GM21723 (cell line): ENCODE measurements at regions not wholly inside any gene's neighbourhood (a gene's known extent, or its start where the extent isn't known, plus 50 kb on each side); places are given as distances from the start of the nearest gene placed in this dataset.

ENCODE experiments used
- ATAC-seq: cut with Tn5 transposase; IDR thresholded peaks from one replicate; pipeline ENCODE4 v1.9.1; 2021; ENCODE audit warnings: mild to moderate bottlenecking, moderate library complexity; ENCODE audit not compliant: unreplicated experiment

DNA sequence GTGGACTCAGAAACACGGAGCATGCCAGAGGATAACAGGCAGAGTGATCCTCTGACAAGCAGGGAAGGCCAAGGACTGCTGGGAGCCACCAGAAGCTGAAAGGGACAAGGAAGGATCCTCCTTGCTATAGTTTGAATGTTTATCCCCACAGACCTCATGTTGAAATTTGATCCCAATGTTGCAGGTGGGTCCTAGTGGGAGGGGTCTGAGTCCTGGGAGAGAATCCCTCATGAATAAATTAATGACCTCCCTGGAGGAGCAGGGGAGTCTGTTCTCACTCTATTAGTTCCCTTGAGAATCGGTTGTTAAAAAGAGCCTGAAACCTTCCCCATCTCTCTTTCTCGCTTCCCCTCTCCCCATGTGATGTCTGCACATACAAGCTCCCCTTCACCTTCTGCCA is 124.4 kb downstream of the FBXO15 start:
- no peak for ATAC-seq

- no peak for ATAC-seq
Observed at GRCh38 chr18:74019864-74020263, 127.8 kb downstream of the FBXO15 start.

- ATAC-seq: no peak
Observed at GRCh38 chr18:74013955-74014354, 133.7 kb downstream of the FBXO15 start.

- no peak for ATAC-seq
Observed at GRCh38 chr18:74012954-74013630, 134.5 kb downstream of the FBXO15 start.

DNA sequence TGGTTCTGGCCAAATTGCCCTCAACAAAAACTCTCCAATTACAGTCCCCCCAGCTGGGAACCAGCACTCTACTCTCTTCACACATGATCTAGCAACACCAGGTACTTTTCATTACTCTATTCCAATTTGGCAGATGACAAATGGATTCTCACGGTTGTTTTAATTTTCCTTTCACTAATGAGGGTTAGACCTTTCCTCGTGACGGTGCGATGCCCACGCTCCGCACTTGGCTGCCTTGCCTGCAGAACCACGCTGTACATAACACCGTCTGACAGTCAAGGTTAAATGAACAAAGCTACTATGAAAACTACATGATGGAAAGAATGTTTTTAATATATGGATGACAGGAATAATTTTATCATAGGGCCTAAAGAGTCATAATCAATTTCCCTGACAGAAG is 141.5 kb downstream of the FBXO15 start:
- no peak for ATAC-seq

- ATAC-seq: no peak
Observed at GRCh38 chr18:74005320-74006109, 142.1 kb downstream of the FBXO15 start.

GRCh38 chr18:73992242-73993022 is 155.2 kb downstream of the FBXO15 start:
- no peak for ATAC-seq

DNA sequence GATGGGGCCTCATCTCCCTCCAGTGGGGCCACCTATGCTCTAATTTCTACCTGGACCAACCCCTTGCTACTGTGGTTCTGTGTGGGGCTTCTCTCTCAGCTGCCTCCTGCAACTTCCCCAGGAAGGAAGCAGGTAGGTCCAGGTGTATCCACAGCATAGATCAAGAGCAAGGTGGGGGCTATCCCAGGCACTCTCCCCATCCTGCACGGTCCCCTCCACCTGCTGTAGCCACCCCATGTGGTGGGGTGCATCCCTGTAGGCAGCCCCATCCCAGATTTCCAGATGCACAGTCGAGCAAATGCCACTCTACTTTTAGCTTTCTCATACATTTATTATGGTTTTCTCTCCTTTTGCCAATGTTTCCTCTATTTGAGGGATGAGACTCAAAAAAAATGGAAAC is 156.1 kb downstream of the FBXO15 start:
- no peak for ATAC-seq

DNA sequence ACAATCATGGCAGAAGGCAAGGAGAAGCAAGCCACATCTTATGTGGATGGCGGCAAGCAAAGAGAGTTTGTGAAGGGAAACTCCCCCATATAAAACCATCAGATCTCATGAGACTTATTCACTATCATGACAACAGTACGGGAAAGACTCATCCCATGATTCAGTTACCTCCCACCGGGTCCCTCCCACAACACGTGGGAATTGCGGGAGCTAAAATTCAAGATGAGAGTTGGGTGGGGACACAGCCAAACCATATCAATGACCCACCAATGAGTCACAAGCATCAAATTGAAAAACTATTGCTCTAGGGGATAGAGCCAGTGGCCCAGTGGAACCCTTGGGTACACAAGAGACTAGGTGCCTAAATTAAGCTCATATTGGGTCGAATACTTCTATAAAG is 157.4 kb downstream of the FBXO15 start:
- no peak for ATAC-seq

DNA sequence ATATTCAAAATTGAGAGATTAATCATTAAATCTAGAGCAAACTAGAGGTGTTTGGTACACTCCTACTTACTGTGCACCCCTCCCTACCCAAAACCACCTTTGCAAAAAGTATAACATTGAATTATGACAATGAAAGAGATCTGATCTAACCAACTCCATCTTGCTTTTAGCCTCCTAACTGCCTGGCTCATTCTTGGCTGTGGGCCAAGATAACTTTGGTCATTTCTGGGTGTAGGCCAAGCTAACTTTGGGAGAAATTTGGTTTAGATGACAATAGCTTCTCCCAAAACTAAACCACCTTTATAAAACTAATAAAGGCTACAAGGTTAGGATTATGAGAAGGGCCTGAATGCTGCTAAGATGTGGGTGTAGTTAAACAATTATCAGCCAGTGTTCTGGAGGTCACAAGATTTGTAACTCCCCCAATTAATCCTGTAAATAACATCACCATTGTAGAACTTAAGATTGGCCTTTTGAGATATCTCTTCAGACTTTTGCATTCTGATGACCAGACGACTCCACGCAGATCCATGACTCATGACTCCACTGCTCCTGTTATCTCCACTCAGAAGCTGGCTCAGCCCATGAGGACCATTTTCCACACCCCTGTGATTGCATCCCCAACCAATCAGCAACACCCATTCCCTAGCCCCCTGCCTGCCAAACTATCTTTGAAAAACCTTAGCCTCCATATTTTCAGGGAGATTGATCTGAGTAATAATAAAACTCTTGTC is 160.2 kb downstream of the FBXO15 start:
- ATAC-seq: no peak

GRCh38 chr18:73986711-73987110 is 160.9 kb downstream of the FBXO15 start:
- no peak for ATAC-seq

GRCh38 chr18:73985855-73986625 is 161.6 kb downstream of the FBXO15 start:
- no peak for ATAC-seq

DNA sequence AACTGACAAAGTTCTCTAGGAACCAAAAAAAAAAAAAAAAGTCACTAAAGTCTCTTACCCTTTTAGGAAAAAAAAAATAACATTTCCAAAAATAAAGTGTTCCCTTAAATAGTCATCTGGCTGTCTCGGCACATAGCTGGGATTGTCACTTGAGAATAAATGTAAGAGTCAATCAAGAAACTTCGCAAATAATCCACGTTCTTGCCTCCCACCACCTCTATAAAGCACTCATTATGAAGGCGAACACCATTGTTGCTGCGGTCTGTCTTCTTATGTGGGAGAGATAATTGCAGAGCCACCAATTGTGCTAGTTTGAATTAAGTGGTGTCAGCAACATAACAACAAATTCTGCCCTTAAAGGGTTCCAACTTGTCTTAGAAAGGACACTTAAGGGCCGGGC is 163.7 kb downstream of the FBXO15 start:
- ATAC-seq: no peak

DNA sequence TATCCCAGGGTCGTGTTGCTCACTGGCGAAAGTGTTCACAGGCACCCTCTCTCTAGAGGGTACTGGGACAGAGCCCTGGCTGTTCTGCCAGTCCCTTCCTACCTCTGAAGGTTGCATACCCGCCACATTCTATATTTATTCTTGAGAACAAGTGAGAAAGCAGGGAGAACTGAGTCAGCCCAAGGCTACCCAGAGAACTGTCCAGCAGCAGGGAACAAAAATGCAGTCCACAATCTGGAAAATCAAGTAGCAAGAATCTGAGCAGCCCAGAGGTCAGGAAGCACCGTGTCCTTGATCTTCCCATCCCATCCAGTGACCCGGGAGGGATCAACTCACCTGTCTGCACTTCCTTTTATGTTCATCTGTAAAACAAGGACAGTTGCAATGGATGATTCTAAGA is 164.1 kb downstream of the FBXO15 start:
- no peak for ATAC-seq

- ATAC-seq: no peak
Observed at GRCh38 chr18:73981796-73982195, 165.8 kb downstream of the FBXO15 start.

GRCh38 chr18:73980289-73980979 is 167.2 kb downstream of the FBXO15 start:
- no peak for ATAC-seq

GRCh38 chr18:73979742-73980141 is 167.9 kb downstream of the FBXO15 start:
- no peak for ATAC-seq

DNA sequence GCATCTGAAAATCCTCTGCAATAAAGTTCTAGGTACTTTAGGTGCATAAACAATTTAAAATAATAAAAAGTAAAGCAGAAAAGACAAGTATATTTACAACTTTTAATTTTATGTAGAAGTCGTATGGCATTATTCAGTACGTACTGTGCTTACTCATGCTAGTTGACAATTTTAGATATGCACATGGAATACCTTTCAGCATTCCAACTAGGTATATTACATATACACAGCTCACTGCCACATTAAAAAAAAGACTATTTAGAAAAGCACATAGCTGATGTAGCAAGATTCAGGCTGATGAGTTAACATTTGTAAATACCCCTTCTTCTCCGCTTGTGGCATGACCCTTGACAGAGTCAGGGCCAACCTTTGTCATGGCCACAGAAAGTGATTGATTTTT is 171.2 kb downstream of the FBXO15 start:
- no peak for ATAC-seq

GRCh38 chr18:73975266-73975665 is 172.4 kb downstream of the FBXO15 start:
- no peak for ATAC-seq

GRCh38 chr18:73973972-73974371 is 173.7 kb downstream of the FBXO15 start:
- ATAC-seq: no peak
